GOT3 (cell line): ENCODE measurements at regions not wholly inside any gene's neighbourhood (a gene's known extent, or its start where the extent isn't known, plus 50 kb on each side); places are given as distances from the start of the nearest gene placed in this dataset.
"Not testable (repeated sequence)": the region's sequence is repeated elsewhere in the genome, so short reads cannot be mapped to it uniquely, and the experiment has no call there.

ENCODE experiments used
- DNase-seq: peaks from one replicate; lab custom pipeline; 2025; ENCODE audit warnings: mixed read lengths; lab: John Stamatoyannopoulos, UW

GRCh38 chr10:3932597-3933375 is 147.8 kb upstream of the KLF6 start:
- no peak for DNase-seq

- no peak for DNase-seq
Observed at GRCh38 chr10:3931901-3932300, 146.9 kb upstream of the KLF6 start.

- DNase-seq, result no peak
Observed at GRCh38 chr10:3931224-3931623, 146.2 kb upstream of the KLF6 start.

- no peak for DNase-seq
Observed at GRCh38 chr10:3928569-3928968, 143.6 kb upstream of the KLF6 start.

- DNase-seq, result no peak
Observed at GRCh38 chr10:3928078-3928477, 143.1 kb upstream of the KLF6 start.

GRCh38 chr10:3926675-3927525 is 141.9 kb upstream of the KLF6 start:
- DNase-seq, result no peak

GRCh38 chr10:3926258-3926657 is 141.2 kb upstream of the KLF6 start:
- DNase-seq, result no peak

- no peak for DNase-seq
Observed at GRCh38 chr10:3925184-3925583, 140.2 kb upstream of the KLF6 start.

GRCh38 chr10:3924344-3924743 is 139.3 kb upstream of the KLF6 start:
- no peak for DNase-seq

GRCh38 chr10:3923033-3923432 is 138.0 kb upstream of the KLF6 start:
- DNase-seq, result no peak

GRCh38 chr10:3919709-3920308 is 134.8 kb upstream of the KLF6 start:
- DNase-seq, result no peak

GRCh38 chr10:3917392-3917791 is 132.4 kb upstream of the KLF6 start:
- not testable (repeated sequence) for DNase-seq

GRCh38 chr10:3914733-3915132 is 129.7 kb upstream of the KLF6 start:
- no peak for DNase-seq

GRCh38 chr10:3911713-3912442 is 126.9 kb upstream of the KLF6 start:
- no peak for DNase-seq

- DNase-seq, result no peak
Observed at GRCh38 chr10:3911241-3911640, 126.2 kb upstream of the KLF6 start.

GRCh38 chr10:3909339-3909738 is 124.3 kb upstream of the KLF6 start:
- DNase-seq, result no peak

GRCh38 chr10:3908183-3908582 is 123.2 kb upstream of the KLF6 start:
- DNase-seq, result no peak

GRCh38 chr10:3907514-3907913 is 122.5 kb upstream of the KLF6 start:
- no peak for DNase-seq

GRCh38 chr10:3906511-3907111 is 121.6 kb upstream of the KLF6 start:
- no peak for DNase-seq

- no peak for DNase-seq
Observed at GRCh38 chr10:3904419-3904960, 119.5 kb upstream of the KLF6 start.

GRCh38 chr10:3902809-3903410 is 117.9 kb upstream of the KLF6 start:
- no peak for DNase-seq
